OCI-LY3 (cell line): ENCODE measurements at regions not wholly inside any gene's neighbourhood (a gene's known extent, or its start where the extent isn't known, plus 50 kb on each side); places are given as distances from the start of the nearest gene placed in this dataset.

Source experiments
- H2AFZ ChIP-seq: fragments of 200-600, 300-600 bp; shearing (Covaris generic); 2 replicates; pipeline ENCODE4 v1.6.0; 2014; ENCODE audit warnings: antibody characterized with exemption, low read depth, low read length
- H3K27ac ChIP-seq: fragments of 200-600, 300-600 bp; sonication (generic); 2 replicates; pipeline ENCODE4 v1.5.1; 2014; ENCODE audit warnings: mild to moderate bottlenecking, low read length, moderate library complexity, mixed read lengths
- H3K27me3 ChIP-seq: fragments of 200-600, 300-600 bp; sonication (generic); 2 replicates; pipeline ENCODE4 v1.6.1; 2014; ENCODE audit warnings: low read depth, low read length, mixed read lengths
- H3K36me3 ChIP-seq: fragments of 200-600, 300-600 bp; sonication (generic); replicated peaks from 2 replicates; pipeline ENCODE3; 2014; ENCODE audit warnings: low read depth, low read length, mixed read lengths
- H3K4me1 ChIP-seq: fragments of 300-600, 200-600 bp; sonication (generic); 2 replicates; pipeline ENCODE4 v1.6.1; 2014; ENCODE audit warnings: low read length, mixed read lengths
- H3K4me2 ChIP-seq: fragments of 200-600, 300-600 bp; sonication (generic); 2 replicates; pipeline ENCODE4 v1.6.1; 2014; ENCODE audit warnings: low read length, mixed read lengths
- H3K4me3 ChIP-seq: fragments of 300-600, 200-600 bp; sonication (generic); 2 replicates; pipeline ENCODE4 v1.5.1; 2014; ENCODE audit warnings: antibody characterized with exemption, mild to moderate bottlenecking, low read length, moderate library complexity
- H3K79me2 ChIP-seq: fragments of 300-600, 200-600 bp; shearing (Covaris generic); 2 replicates; pipeline ENCODE4 v1.6.1; 2014; ENCODE audit warnings: mild to moderate bottlenecking, low read length, mixed read lengths
- H3K9ac ChIP-seq: fragments of 300-600, 200-600 bp; shearing (Covaris generic); 2 replicates; pipeline ENCODE4 v1.6.0; 2014; ENCODE audit warnings: mild to moderate bottlenecking, low read length, moderate library complexity
- H3K9me3 ChIP-seq: fragments of 200-600, 300-600 bp; shearing (Covaris generic); 2 replicates; pipeline ENCODE4 v1.6.1; 2014; ENCODE audit warnings: low read length, mixed read lengths; ENCODE audit not compliant: insufficient read depth
- H4K20me1 ChIP-seq: fragments of 200-600, 300-600 bp; sonication (generic); 2 replicates; pipeline ENCODE4 v1.6.1; 2016; ENCODE audit warnings: low read length, mixed read lengths; ENCODE audit not compliant: insufficient read depth
- CTCF ChIP-seq: fragments of 200-600, 300-600 bp; sonication (generic); IDR thresholded peaks from 2 replicates; pipeline ENCODE4 v1.5.1; 2014; ENCODE audit warnings: antibody characterized with exemption, low read length, low read depth
- EZH2phosphoT487 ChIP-seq: fragments of 200-600 bp; shearing (Covaris generic); IDR thresholded peaks from 2 replicates; pipeline ENCODE4 v1.6.1; 2018; ENCODE audit warnings: antibody characterized with exemption, mixed run types, low read depth

- Histone ChIP-seq H3K27ac (no peak overlapping the region), H3K9me3 (no peaks in the 10 kb centered on the region), H3K79me2 (no peaks in the 10 kb centered on the region), H2AFZ (no peak overlapping the region), H4K20me1 (no peaks in the 10 kb centered on the region), H3K36me3 (no peaks in the 10 kb centered on the region), H3K27me3 (no peaks in the 10 kb centered on the region), H3K4me2 (no peak overlapping the region), H3K4me1 (peaks cover 2% of the 10 kb centered on the region), H3K4me3 (no peak overlapping the region), H3K9ac (no peak overlapping the region)
- TF ChIP-seq EZH2phosphoT487 (no peak), CTCF (no peak)
Measured at GRCh38 chr1:58932859-58933598, 149.2 kb upstream of the JUN start.

- Histone ChIP-seq H3K4me1 (no peaks in the 10 kb centered on the region), H3K4me2 (no peak overlapping the region), H3K9me3 (no peaks in the 10 kb centered on the region), H3K9ac (no peak overlapping the region), H2AFZ (no peak overlapping the region), H3K4me3 (no peak overlapping the region), H4K20me1 (no peaks in the 10 kb centered on the region), H3K79me2 (no peaks in the 10 kb centered on the region), H3K36me3 (no peaks in the 10 kb centered on the region), H3K27me3 (no peaks in the 10 kb centered on the region), H3K27ac (no peak overlapping the region)
- no peak for TF ChIP-seq CTCF
- TF ChIP-seq EZH2phosphoT487 = no peak
Measured at GRCh38 chr1:58933599-58933926, 149.7 kb upstream of the JUN start.

GRCh38 chr1:58934706-58935105 is 150.9 kb upstream of the JUN start:
- no peaks in the 10 kb centered on the region for H3K4me1 ChIP-seq
- no peak overlapping the region for H3K9ac ChIP-seq
- no peak overlapping the region for H2AFZ ChIP-seq
- TF ChIP-seq CTCF (no peak), EZH2phosphoT487 (no peak)
- H3K9me3 ChIP-seq = no peaks in the 10 kb centered on the region
- no peaks in the 10 kb centered on the region for H3K36me3 ChIP-seq
- no peaks in the 10 kb centered on the region for H3K79me2 ChIP-seq
- H4K20me1 ChIP-seq = no peaks in the 10 kb centered on the region
- no peak overlapping the region for H3K4me2 ChIP-seq
- no peak overlapping the region for H3K4me3 ChIP-seq
- no peaks in the 10 kb centered on the region for H3K27me3 ChIP-seq
- H3K27ac ChIP-seq = no peak overlapping the region

GRCh38 chr1:58936973-58937372 is 153.1 kb upstream of the JUN start:
- H3K36me3 ChIP-seq = no peaks in the 10 kb centered on the region
- H3K79me2 ChIP-seq = no peaks in the 10 kb centered on the region
- no peaks in the 10 kb centered on the region for H3K9me3 ChIP-seq
- H3K4me1 ChIP-seq = no peaks in the 10 kb centered on the region
- no peak overlapping the region for H2AFZ ChIP-seq
- no peaks in the 10 kb centered on the region for H4K20me1 ChIP-seq
- no peak overlapping the region for H3K4me3 ChIP-seq
- no peak overlapping the region for H3K27ac ChIP-seq
- no peak overlapping the region for H3K4me2 ChIP-seq
- no peak overlapping the region for H3K9ac ChIP-seq
- H3K27me3 ChIP-seq = no peaks in the 10 kb centered on the region
- TF ChIP-seq CTCF (no peak), EZH2phosphoT487 (no peak)
